Ovary (tissue), 3 donors: ENCODE measurements at regions not wholly inside any gene's neighbourhood (a gene's known extent, or its start where the extent isn't known, plus 50 kb on each side); places are given as distances from the start of the nearest gene placed in this dataset.

Experiments used
- CTCF ChIP-seq, 3 donors: fragments of 450-650 bp in 2 of 3; fragments of 200-600 bp in 1 of 3; IDR thresholded peaks; one replicate each; pipeline versions ENCODE4 v1.5.1 to v1.8.0; 2016 to 2022; ENCODE audit warnings: antibody characterized with exemption in 3 of 3, mild to moderate bottlenecking in 1 of 3
- EP300 ChIP-seq: sonication (generic); formaldehyde crosslinking; IDR thresholded peaks from one replicate; pipeline ENCODE4 v1.6.1; 2017; ENCODE audit warnings: antibody characterized with exemption
- POLR2A ChIP-seq: fragments of 450-650 bp; IDR thresholded peaks from one replicate; pipeline ENCODE4 v1.6.1; 2017; ENCODE audit warnings: antibody characterized with exemption, mild to moderate bottlenecking, moderate library complexity
- donor health status: DM: no; HTN: no; CAD: no.

- TF ChIP-seq CTCF (IDR thresholded peaks at IDR 0.05): no peak
- TF ChIP-seq POLR2A: no peak
- no peak for TF ChIP-seq EP300
Observed at GRCh38 chr4:136007991-136008390, 1524.3 kb downstream of the PCDH18 start.
